ENCODE measurements at regions not wholly inside any gene's neighbourhood (a gene's known extent, or its start where the extent isn't known, plus 50 kb on each side); places are given as distances from the start of the nearest gene placed in this dataset.

DNA sequence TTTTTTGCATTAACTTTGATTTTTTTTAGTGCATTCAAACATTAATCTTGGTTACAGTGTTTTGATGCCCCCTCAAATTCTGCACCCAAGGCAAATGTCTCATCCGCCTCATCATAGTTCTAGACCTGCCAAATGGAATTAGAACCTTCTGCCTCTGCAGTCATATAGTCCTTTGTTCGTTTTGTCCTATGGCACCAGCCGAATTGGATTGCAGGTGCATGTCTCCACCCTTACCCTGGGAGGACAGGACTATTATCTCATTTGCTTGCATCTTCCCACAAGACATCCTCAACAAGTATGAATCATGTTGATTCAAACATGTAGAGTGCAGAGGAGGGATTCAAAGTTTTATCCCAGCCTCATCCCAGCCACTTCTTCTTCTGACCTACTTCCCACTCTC is 579.1 kb downstream of the VRK1 start:
- no peak for TF ChIP-seq POLR2A (IDR thresholded peaks at IDR 0.05)
- no peak for TF ChIP-seq CTCF (IDR thresholded peaks at IDR 0.05)
